ENCODE measurements at regions not wholly inside any gene's neighbourhood (a gene's known extent, or its start where the extent isn't known, plus 50 kb on each side); places are given as distances from the start of the nearest gene placed in this dataset.

GRCh38 chrX:1767026-1767425 is 152.2 kb downstream of the ASMT start:
- Mint-ChIP-seq H3K4me3 (no peak overlapping the region), H3K27ac (no peak overlapping the region)

GRCh38 chrX:1778817-1779216 is 164.0 kb downstream of the ASMT start:
- Mint-ChIP-seq H3K9me3 (peaks cover 18% of the 10 kb centered on the region; the same call in 1 of the 2 replicates), H3K27me3 (ENCODE audit: insufficient read depth) (peaks cover 11% of the 10 kb centered on the region), H3K36me3 (ENCODE audit: low read depth) (no peaks in the 10 kb centered on the region), H3K4me1 (ENCODE audit: low read depth) (peaks cover 18% of the 10 kb centered on the region; the same call in 1 of the 2 replicates), H3K4me3 (no peak overlapping the region), H3K27ac (no peak overlapping the region)
- no peak for TF ChIP-seq CTCF (IDR thresholded peaks at IDR 0.05)
- DNase-seq = peak; percentile 11

More at GRCh38 chrX:1767026-1767425, 152.2 kb downstream of the ASMT start:
- Mint-ChIP-seq H3K4me1 (ENCODE audit: low read depth) (no peaks in the 10 kb centered on the region), H3K27me3 (ENCODE audit: insufficient read depth) (peaks cover 5% of the 10 kb centered on the region; the same call in 1 of the 2 replicates), H3K36me3 (ENCODE audit: low read depth) (peaks cover 15% of the 10 kb centered on the region; the same call in 1 of the 2 replicates), H3K9me3 (peaks cover 31% of the 10 kb centered on the region)
- no peak for TF ChIP-seq CTCF (IDR thresholded peaks at IDR 0.05)
- no peak for DNase-seq

GRCh38 chrX:1779626-1780025 is 164.8 kb downstream of the ASMT start:
- no peak for DNase-seq
- Mint-ChIP-seq H3K9me3 (peaks cover 16% of the 10 kb centered on the region; the same call in 1 of the 2 replicates), H3K36me3 (ENCODE audit: low read depth) (no peaks in the 10 kb centered on the region), H3K4me3 (no peak overlapping the region), H3K27ac (no peak overlapping the region), H3K27me3 (ENCODE audit: insufficient read depth) (peaks cover 11% of the 10 kb centered on the region), H3K4me1 (ENCODE audit: low read depth) (peaks cover 18% of the 10 kb centered on the region; the same call in 1 of the 2 replicates)
- TF ChIP-seq CTCF (IDR thresholded peaks at IDR 0.05) = no peak

- peaks cover 11% of the 10 kb centered on the region for H3K27me3 Mint-ChIP-seq (ENCODE audit: insufficient read depth)
- no peak overlapping the region for H3K27ac Mint-ChIP-seq
- peaks cover 18% of the 10 kb centered on the region; the same call in 1 of the 2 replicates for H3K4me1 Mint-ChIP-seq (ENCODE audit: low read depth)
- no peak for DNase-seq
- H3K36me3 Mint-ChIP-seq (ENCODE audit: low read depth) = no peaks in the 10 kb centered on the region
- no peak for TF ChIP-seq CTCF (IDR thresholded peaks at IDR 0.05)
- no peak overlapping the region for H3K4me3 Mint-ChIP-seq
- H3K9me3 Mint-ChIP-seq = peaks cover 14% of the 10 kb centered on the region
These were observed 166.9 kb downstream of the ASMT start for GRCh38 chrX:1781766-1782165.

- peak; percentile 32; the same call in 1 of the 2 replicates for TF ChIP-seq CTCF (IDR thresholded peaks at IDR 0.05)
- DNase-seq = no peak
- Mint-ChIP-seq H3K27ac (no peak overlapping the region), H3K9me3 (peaks cover 14% of the 10 kb centered on the region), H3K36me3 (ENCODE audit: low read depth) (no peaks in the 10 kb centered on the region), H3K4me3 (no peak overlapping the region), H3K4me1 (ENCODE audit: low read depth) (peaks cover under 1% of the 10 kb centered on the region; the same call in 1 of the 2 replicates), H3K27me3 (ENCODE audit: insufficient read depth) (peaks cover 11% of the 10 kb centered on the region)
These were observed 169.9 kb downstream of the ASMT start for GRCh38 chrX:1784773-1785172.

Measured in HFFc6 (cell line).